Heart left ventricle (tissue), 13 donors: ENCODE measurements at regions not wholly inside any gene's neighbourhood (a gene's known extent, or its start where the extent isn't known, plus 50 kb on each side); places are given as distances from the start of the nearest gene placed in this dataset.

Experiments used
- POLR2A ChIP-seq, 2 donors: fragments of 450-650 bp; IDR thresholded peaks; one replicate each; pipeline ENCODE4 v1.6.1; 2017; ENCODE audit warnings: antibody characterized with exemption in 2 of 2, mild to moderate bottlenecking in 2 of 2, moderate library complexity in 2 of 2
- TF ChIP-seq, protein P1 (sequence below), 12 donors: fragments of 200-600 bp; sonication (generic) in 4 of 12; IDR thresholded peaks; one replicate each; pipeline versions ENCODE4 v1.5.0 to v1.8.0; 2018 to 2022; ENCODE audit warnings: antibody characterized with exemption in 12 of 12, mild to moderate bottlenecking in 5 of 12
- donor health status: ischemic (EF 13 %, LVEDD 7.1; RV severe dilation, severe dysfunction).
- donor health status: DM: no; HTN: yes; CAD: no.
- donor health status: DM: no; HTN: no; CAD: no.
- donor health status: ischemic (EF 25% LVEDD 6.9; RV normal size, moderate dysfunction).
- donor health status: ischemic (EF 25% LVEDD 5.7; RV mildly dilated, moderate dysfunction).
- donor health status: ischemic (EF 35%, LVEDD 5.7; RV mildly dilated, moderate dysfunction).
- donor health status: nonischemic (EF 11% LVEDD 7.7; RV severe dilation, severe dysfunction).
- donor health status: DM: yes; HTN: yes; CAD: no.
- donor health status: PGD.
- donor health status: ischemic (EF 29% LVEDD 5.4; RV normal size, mild dysfunction).
- donor health status: nonischemic (EF 23%, LVEDD 6.1; RV moderate dilation, normal function).

DNA sequence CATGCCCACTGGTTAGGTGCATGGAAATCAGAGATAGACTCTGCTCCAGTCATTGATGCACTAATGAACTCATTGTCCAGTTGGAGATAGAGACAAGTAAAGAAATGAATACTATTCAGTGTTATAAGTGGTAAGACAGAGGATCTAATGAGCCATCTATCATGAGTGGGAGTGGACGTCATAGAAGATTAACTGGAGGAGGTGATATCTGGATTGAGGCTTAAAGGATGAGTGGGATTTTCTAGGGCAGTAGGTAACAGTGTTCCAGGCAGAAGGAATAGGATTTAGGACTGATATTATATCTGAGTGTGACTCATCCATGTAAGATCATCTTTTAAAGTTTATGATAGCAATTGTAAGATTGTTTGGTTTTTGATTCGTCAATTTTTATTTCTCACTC, 152.2 kb upstream of the CSNK1A1L start:
- no peak for TF ChIP-seq POLR2A (IDR thresholded peaks at IDR 0.05)
- TF ChIP-seq, protein P1, sequence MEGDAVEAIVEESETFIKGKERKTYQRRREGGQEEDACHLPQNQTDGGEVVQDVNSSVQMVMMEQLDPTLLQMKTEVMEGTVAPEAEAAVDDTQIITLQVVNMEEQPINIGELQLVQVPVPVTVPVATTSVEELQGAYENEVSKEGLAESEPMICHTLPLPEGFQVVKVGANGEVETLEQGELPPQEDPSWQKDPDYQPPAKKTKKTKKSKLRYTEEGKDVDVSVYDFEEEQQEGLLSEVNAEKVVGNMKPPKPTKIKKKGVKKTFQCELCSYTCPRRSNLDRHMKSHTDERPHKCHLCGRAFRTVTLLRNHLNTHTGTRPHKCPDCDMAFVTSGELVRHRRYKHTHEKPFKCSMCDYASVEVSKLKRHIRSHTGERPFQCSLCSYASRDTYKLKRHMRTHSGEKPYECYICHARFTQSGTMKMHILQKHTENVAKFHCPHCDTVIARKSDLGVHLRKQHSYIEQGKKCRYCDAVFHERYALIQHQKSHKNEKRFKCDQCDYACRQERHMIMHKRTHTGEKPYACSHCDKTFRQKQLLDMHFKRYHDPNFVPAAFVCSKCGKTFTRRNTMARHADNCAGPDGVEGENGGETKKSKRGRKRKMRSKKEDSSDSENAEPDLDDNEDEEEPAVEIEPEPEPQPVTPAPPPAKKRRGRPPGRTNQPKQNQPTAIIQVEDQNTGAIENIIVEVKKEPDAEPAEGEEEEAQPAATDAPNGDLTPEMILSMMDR (IDR thresholded peaks at IDR 0.05): no peak
